ENCODE measurements at regions not wholly inside any gene's neighbourhood (a gene's known extent, or its start where the extent isn't known, plus 50 kb on each side); places are given as distances from the start of the nearest gene placed in this dataset.

GRCh38 chr4:128416921-128417320 is 129.3 kb upstream of the PGRMC2 start:
- Histone ChIP-seq H3K4me3 (no peak overlapping the region), H3K9me3 (peaks cover 0 to 5% (median 0%) of the 10 kb centered on the region in 8 donors), H3K27me3 (replicated peaks in 1 of 7) (no peaks in the 10 kb centered on the region), H3K4me1 (no peaks in the 10 kb centered on the region), H3K27ac (no peak overlapping the region), H3K36me3 (no peaks in the 10 kb centered on the region)
- intact Hi-C loops (cut with DNase I; ENCODE audit: low total_unique reads), result no loop called here
- DNase-seq, result no peak
- 58 to 78% (median 61%) methylated on average over 3 of the region's 3 CpGs for WGBS, 5 donors
- TF ChIP-seq POLR2A (IDR thresholded peaks at IDR 0.05) (no peak), CTCF (IDR thresholded peaks at IDR 0.05 in 8 of 11, conservative IDR thresholded peaks at IDR 0.05 in 3 of 11) (no peak), POLR2AphosphoS5 (IDR thresholded peaks at IDR 0.05) (no peak)

- H3K36me3 ChIP-seq, result no peaks in the 10 kb centered on the region
- DNase-seq, result no peak
- H3K4me3 ChIP-seq, result no peak overlapping the region
- no peak overlapping the region for H3K27ac ChIP-seq
- peaks cover 0 to 11% (median 6%) of the 10 kb centered on the region in 8 donors for H3K9me3 ChIP-seq
- WGBS, 5 donors, result 71 to 98% (median 95%) methylated on average over 5 of the region's 5 CpGs
- H3K4me1 ChIP-seq, result no peaks in the 10 kb centered on the region
- no peak for TF ChIP-seq POLR2A (IDR thresholded peaks at IDR 0.05)
- no peak for TF ChIP-seq CTCF (IDR thresholded peaks at IDR 0.05 in 8 of 11, conservative IDR thresholded peaks at IDR 0.05 in 3 of 11)
- no peak for TF ChIP-seq POLR2AphosphoS5 (IDR thresholded peaks at IDR 0.05)
- H3K27me3 ChIP-seq (replicated peaks in 1 of 7), result no peaks in the 10 kb centered on the region
- intact Hi-C loops (cut with DNase I; ENCODE audit: low total_unique reads), result no loop called here
Measured at GRCh38 chr4:128410037-128410436, 122.4 kb upstream of the PGRMC2 start.

- no peaks in the 10 kb centered on the region for H3K4me1 ChIP-seq
- H3K27me3 ChIP-seq (replicated peaks in 1 of 7), result no peaks in the 10 kb centered on the region
- H3K9me3 ChIP-seq, result peaks cover 0 to 27% (median 19%) of the 10 kb centered on the region in 8 donors
- intact Hi-C loops (cut with DNase I; ENCODE audit: low total_unique reads), result no loop called here
- TF ChIP-seq POLR2A (IDR thresholded peaks at IDR 0.05), result no peak
- TF ChIP-seq CTCF (IDR thresholded peaks at IDR 0.05 in 8 of 11, conservative IDR thresholded peaks at IDR 0.05 in 3 of 11), result no peak
- no peak for TF ChIP-seq POLR2AphosphoS5 (IDR thresholded peaks at IDR 0.05)
- no peaks in the 10 kb centered on the region for H3K36me3 ChIP-seq
- H3K4me3 ChIP-seq, result no peak overlapping the region
- no peak for DNase-seq
- no peak overlapping the region for H3K27ac ChIP-seq
- WGBS, 5 donors, result 45 to 95% (median 83%) methylated on average over 2 of the region's 2 CpGs
Measured at GRCh38 chr4:128403586-128403985, 116.0 kb upstream of the PGRMC2 start.

- WGBS, 5 donors, result 88 to 98% (median 96%) methylated on average over 4 of the region's 4 CpGs
- Histone ChIP-seq H3K4me3 (no peak overlapping the region), H3K27me3 (replicated peaks in 1 of 7) (no peaks in the 10 kb centered on the region), H3K4me1 (no peaks in the 10 kb centered on the region), H3K9me3 (peaks cover 0 to 10% (median 0%) of the 10 kb centered on the region in 8 donors), H3K27ac (no peak overlapping the region), H3K36me3 (no peaks in the 10 kb centered on the region)
- intact Hi-C loops (cut with DNase I; ENCODE audit: low total_unique reads), result no loop called here
- no peak for DNase-seq
- TF ChIP-seq POLR2A (IDR thresholded peaks at IDR 0.05), result no peak
- TF ChIP-seq CTCF (IDR thresholded peaks at IDR 0.05 in 8 of 11, conservative IDR thresholded peaks at IDR 0.05 in 3 of 11), result no peak
- no peak for TF ChIP-seq POLR2AphosphoS5 (IDR thresholded peaks at IDR 0.05)
Measured at GRCh38 chr4:128394778-128395177, 107.2 kb upstream of the PGRMC2 start.
